Kidney capillary endothelial cell (primary cell): ENCODE measurements at regions not wholly inside any gene's neighbourhood (a gene's known extent, or its start where the extent isn't known, plus 50 kb on each side); places are given as distances from the start of the nearest gene placed in this dataset.

Experiments used
- DNase-seq: peaks from one replicate; pipeline ENCODE4 v3.0.0-alpha.2; 2018; ENCODE audit warnings: low spot score

DNA sequence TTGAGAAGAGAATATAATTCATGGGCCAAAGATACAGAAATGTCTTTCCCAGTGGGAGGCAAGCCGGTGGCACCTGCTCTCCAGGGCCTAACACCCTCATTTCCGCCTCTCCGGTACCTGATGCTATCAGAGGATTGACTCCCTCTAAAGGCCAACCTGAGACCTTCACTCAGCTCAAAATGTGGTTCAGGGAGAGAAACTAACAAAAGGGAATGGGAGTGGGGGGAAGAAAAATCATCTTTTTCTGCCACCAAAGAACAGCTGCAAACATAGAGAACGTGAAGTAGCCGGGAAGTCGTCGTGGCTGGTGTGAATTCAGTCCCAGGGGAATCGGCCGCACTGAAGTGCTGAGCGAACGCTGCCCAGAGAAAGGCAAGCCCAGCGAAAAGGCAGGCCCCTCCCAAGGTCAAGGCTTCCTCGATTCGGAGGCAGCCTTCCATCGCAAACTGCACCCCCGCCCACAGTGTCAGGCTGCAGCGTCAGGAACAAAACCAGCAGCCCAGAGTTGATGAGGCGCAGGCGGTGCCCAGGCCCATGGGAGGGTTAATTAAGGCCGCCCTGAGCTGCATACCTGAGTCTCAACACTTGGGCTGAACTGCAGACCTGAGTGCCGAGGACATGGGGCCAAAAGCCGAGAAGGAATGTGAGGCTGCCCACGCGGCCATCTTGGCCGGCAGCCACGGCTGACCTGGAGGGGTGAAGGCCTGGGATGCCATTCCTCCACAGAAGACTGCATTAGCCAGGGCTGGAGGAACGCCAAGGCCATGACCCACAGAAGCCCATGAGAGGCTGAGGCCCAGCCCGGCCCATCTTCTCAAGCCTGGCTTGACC lies 160.2 kb downstream of the PSMG1 start:
- no peak for DNase-seq

DNA sequence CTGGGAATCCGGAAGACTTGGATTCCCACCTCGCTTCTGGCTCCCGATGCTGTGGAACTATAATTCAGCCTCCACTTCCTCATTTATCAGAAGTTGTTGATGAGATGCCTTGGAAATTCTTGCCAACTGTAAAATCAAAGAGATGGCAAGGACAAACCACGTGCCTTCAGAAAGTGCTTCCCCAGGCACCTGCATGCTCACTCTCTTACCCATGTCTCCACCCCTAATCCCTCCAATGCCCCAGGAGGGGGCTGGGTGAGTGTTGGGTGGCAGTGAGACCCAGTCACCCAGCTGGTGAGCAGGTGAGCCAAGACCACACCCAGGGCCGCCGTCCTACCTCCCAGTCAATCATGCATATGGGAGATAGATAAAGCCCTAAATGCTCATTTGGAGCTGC lies 160.8 kb downstream of the PSMG1 start:
- DNase-seq = no peak

DNA sequence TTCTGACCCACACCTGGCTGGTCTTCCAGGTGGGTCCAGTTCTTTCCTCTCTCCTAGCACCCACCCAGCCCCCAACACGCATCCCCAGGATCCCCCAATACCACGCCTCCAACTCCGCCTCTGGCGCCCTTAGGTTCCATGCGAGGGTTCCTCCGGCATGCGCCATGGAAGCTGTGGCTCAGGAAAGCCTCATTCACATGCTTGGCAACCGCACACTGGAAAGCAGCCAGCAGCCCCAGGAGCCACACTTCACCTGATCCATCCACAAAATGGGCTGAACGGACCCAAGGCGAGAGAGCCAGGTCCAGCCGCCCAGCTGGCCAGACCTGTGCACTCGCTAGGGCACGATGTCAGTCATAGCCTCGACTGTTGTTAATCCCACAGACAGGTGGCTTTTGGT lies 161.2 kb downstream of the PSMG1 start:
- no peak for DNase-seq

DNA sequence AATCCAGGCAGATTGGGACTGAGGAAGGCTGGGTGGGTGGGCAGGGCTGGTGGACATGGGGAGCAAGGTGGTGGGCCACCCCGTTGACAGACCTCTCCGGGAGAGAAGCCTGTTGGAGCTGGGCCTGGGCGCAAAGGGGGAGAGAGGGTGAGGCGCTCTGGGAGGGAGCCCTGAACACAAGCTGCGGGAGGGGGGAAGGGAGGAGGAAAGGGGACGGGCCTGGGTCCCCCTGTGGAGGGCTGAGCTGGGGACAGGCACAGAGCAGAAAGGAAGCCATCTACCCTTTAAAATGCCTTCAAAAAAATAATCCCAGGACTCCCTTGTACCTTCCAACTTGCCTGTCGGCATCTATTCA lies 161.8 kb downstream of the PSMG1 start:
- no peak for DNase-seq

DNA sequence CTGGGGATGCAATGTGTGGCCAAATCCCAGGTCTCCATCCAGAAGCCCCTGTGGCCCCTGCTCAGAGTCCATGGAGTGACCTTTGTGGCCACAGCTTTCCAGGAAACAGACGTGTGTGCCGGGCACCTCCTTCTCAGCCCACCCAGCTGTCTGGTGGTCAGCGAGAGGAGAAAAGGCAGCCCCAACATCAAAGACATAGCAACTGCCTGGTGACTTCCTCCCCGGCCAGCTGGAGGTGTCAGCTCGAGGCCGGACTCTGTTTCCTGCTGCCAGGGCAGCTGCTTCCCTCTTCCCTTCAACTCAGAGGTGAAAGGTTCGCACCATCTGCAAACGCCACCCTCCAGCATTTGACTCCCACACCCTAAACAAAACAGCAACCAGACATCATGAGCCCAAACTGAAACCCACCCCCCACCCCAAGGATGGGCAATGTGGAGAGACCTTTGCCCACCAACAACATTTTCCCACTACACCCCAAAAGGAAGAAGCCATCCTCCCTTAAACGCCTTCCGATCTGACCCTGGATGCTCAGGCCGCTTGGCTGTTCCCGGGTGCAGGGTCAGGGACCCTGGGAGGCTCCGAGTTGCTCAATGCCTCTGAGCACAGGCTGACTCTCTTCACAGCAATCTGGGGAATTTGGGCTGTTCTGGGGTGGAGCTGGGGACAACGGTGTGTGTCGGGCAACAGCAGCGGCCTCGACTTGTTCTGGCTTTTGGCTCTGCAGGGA lies 162.3 kb downstream of the PSMG1 start:
- DNase-seq = peak; percentile 72

DNA sequence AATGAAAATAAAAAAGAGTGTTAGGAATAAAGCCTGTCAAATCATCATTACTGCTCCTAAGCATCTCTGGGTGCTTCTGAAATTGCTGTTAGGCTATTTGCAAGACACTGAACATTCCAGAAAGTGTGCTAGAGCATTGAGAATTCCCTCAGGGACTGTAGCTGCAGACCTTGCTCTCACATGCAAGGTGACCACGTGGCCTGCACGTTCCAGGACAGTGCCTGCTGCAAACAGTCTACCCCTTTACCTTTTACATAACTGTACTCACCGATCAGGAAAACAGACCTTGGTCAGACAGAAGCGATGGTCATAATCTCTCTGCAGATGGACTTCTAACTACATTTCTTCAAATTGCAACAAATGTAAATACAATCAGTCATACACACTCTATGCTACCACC lies 164.5 kb downstream of the PSMG1 start:
- no peak for DNase-seq

DNA sequence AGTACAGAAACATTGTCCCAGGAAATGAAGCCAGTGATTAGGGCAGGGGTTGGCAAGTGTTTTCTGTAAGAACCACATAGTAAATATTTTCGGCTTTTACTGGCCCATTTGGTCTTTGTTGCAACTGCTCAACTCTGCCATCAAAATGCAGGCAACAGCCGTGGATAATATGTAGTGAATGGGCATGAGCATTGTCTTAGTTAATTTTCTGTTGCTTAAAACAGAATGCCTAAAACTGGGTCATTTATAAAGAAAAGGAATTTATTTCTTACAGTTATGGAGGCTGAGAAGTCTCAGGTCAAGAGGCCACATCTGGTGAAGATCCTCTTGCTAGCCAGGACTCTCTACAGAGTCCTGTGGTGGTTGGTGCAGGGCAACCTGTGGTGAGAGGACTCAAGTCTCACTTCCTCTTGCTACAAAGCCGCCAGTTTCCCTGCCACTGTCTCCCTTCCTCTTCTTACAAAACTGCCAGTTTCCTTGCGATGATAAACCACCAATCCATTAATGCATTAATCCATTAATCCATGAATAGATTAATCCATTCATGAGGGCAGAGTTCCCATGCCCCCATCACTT lies 166.4 kb downstream of the PSMG1 start:
- no peak for DNase-seq

DNA sequence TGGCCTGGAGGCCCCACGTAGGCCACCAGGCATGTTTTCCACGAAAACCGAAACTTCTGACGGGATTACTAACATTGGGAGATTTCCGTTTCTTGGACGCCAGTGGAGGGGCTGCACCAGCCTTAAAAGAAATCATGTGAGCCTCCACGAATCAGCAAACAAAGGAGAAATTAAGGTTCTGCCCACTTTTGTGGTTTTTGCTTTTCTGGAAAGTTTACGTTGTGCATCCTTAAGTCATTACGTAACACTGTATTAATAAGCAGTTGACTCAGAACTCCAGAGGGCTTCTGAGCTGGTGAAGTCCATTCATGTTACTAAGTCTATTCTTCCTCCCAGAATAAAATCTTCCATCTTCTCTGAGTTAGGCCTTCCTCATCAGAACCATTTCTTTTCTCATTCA lies 168.5 kb downstream of the PSMG1 start:
- no peak for DNase-seq

DNA sequence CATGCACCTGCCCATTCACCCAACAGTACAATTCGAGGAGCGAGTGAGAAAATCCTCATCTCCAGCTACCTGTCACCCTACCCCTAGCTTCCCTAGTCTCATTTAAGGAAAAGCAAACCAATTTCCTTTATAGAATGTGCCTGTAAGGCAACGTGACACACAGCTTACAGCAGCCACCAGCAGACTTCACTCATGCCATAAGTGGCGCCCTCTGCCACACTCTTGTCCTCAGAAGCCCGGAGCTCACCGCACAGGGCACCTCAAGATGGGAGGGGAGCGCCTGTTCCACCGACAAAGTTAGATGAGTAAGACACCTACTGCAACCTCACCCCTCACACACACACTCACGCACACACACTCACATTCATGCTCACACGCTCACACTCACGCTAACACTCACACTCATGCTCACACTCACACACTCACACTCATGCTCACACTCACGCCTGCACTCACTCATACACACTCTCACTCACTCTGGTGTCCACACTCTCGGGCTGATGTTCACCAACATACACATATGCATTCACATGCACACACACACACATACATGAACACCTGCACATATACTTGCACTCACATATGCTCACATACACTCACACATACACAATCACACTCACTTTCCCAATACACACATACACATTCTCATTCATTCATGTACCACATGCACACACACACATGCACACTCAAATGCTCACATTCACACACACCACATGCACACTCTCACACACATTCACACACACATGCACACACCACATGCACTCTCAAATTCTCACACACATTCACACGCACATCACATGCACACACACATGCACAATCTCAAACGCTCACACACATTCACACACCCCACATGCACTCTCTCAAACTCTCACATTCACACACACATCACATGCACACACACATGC lies 170.7 kb downstream of the PSMG1 start:
- no peak for DNase-seq

DNA sequence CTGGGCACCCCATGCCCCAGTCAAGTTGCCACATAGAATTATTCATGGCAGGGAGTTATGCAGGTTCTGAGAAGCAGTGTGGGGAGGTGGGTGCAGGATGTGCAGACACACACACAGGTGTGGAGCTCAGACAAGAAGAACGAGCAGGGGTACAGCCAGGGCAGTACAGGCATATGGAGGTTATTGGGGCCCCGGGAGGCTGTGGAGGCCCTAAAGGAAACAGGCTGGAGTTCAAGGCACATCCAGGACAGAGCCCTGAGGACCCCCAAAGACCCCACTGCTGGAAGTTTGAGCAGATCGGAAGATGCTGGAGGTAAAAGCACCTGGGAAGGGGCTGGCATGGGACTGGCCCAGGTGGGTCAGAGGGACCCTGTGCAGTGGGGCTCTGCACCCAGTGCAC lies 171.3 kb downstream of the PSMG1 start:
- no peak for DNase-seq

DNA sequence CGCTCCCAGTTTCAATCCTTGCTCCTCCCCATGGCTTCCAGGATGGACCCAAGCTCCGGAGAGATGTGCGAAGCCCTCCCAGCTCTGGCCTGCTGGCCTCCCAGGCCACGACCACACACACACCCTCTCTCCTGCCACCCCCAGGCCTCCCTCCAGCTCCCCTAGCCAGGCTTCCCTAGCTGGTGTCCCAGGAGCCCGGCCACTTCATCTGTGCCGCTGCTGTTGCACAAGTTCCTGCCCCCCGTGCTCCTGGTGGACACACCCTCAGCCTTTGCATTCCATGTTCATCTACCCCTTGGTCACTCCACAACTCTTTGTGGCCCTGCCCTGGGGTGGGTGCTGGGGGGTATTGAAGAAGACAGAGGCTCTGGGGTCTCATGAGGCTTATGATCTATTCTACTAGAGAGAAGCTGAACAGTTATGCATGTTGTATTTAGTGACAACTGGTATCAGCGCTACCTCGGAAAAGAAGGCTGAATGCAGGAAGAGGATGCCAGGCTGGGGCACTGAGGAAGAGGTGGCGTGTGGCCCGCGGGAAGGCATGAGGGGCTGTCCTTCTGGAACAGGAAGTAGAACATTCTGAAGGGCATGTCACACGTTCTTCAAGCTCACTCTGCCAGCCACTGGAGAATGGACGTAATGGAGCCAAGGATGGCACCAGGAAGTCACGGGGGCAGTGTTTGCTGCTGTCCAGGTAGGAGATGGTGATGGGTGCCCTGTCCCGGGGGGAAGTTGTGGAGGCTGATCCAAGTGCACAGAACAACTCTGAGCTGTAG lies 172.4 kb downstream of the PSMG1 start:
- DNase-seq = no peak

DNA sequence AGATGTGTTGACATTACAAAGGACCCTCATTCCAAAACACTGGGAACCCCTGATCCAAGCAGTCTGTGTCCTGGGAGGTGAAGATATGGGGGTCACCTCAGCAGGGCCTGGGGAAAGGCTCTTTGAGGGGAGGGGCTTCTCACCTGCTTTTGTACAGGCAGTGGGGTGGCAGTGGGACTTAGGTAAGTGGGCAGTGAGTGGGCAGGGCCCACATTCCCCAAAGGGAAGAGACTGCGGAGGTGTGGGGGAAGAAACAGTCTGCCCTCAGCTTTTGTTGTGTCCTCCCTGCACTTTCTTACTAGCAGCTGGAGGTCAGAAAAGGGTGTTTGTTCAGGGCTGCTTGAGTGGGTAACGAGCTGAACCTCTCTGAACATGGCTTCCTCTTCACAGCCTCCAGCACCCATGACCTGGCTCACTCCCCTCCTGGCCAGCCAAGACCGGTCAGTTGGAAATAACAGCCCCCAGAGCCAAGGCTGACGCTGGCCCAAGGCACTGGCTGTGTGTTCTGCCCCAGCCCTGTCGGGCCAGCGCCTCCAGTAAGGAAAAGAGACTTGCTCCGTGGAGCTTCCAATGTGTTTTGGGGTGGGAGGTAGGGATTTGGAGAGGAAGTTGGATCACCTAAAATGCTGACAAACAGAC lies 173.5 kb downstream of the PSMG1 start:
- DNase-seq = no peak

DNA sequence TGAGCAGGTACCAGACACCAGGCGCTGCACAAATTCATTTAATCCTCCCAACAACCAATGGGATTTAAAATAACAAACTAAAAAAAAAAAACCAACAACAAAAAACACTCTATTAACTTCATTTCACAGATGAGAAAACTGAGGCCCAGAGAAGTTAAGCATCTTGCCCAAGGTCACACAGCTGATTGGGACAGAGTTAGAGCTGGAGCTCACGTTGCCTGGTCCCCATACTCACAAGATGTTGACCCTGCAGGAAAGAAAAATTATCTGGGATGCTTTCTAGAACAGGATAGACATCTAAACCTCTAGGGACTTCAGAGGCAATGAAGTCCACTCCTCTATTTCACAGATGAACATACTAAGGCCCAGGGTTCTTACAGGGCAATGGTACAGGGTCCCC lies 175.3 kb downstream of the PSMG1 start:
- no peak for DNase-seq

DNA sequence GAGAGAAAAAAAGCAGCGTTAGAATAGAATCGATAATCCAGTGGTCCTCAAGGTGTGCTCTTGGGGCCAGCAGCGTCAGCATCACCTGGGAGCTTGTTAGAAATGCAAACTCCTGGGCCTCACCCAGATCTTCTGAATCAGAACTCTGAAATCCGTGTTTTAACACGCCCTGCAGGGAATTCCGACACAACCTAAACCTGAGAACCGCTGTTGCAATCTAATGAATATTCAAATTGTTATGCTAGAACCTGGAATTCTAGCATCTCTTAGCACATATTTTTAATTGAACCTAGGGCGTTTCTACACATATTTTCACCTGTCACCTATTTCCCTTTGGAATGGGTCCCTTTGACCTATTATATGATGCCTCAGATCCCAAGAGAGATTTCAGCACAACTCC lies 175.7 kb downstream of the PSMG1 start:
- DNase-seq = no peak

DNA sequence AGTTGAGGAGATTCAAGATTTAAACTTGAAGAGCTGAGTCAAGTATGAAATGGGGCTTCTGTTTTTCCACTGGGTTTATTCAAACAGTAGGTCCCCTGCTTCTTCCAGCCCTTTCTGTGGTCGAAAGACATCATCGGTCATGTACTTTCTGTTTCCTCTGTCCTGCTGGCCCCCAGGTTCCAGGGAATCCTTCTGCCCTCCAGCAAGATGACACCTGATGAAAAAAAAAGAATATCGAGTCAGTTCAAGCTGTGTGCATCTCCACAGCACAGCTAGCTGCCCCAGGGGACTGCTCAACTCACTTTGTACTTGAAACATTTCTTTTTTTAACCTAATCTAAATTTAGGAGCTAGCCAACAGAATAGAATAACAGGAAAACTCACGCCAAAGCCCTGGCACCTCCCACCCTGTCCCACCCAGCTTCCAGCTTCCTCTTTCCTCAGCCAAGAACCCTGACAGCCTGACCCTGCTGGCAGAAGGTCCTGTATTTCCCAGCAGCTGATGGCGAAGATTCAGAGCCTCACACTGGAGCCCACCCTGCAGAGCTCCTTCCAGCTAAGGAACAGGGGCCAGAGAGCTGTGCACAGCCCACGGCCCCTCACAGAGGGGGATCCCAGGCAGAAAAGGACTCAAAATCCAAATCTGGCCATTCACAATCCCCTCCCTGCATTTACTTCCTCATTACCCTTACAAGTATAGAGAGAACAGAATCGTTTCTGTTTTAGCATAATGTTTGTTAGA lies 176.5 kb downstream of the PSMG1 start:
- DNase-seq = peak; percentile 61

DNA sequence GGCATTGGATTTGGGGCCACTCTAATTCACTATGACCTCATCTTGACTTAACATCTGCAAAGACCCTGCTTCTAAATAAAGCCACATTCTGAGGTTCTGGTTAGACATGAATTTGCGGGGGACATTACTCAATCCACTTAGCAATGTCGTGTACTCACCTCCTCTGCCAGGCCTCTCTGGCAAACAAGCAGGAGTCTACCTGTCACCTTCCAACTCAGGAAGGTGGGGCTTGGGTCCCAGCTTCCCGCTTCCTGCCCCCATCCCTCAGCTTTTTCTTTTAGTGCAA lies 177.8 kb downstream of the PSMG1 start:
- no peak for DNase-seq

DNA sequence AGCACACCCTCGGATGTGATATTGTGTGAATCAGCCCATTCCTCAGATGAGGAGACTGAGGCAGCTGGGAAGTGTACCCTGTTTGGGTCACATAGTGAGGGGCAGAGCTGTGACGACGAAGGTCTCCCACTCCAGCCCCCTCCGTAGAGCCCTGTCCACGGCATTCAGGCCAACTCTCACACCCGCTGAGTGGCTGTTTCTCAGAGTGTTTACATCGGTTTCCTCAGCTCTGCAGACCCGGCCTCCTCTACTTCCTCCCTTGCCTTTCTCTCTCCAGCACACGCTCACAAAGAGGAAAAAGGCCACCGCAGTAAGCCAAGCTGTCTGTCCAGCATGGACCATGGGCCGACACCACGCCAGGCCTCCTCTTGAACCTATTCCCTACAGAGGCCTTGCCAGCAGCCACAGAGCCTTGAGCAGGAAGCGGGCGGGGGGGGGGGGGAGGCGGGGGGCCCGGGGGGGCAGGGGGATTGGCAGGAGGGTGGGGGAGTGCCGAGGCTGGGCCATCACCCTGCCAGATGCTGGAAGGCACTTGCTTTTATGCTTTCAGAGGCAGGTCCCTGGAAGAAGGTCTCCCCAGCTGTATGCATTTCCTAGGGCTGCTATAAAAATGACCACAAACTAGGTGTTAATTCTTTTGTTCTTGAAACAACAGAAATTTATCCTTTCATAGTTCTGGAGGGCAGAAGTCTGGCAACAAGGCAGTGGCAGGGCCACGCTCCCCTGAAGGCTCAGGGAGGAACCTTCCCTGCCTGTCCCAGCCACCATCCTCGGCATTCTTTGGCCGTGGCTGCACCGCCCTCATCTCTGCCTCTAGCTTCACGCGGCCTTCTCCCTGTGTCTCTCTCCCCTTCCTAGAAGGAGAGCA lies 178.4 kb downstream of the PSMG1 start:
- no peak for DNase-seq

DNA sequence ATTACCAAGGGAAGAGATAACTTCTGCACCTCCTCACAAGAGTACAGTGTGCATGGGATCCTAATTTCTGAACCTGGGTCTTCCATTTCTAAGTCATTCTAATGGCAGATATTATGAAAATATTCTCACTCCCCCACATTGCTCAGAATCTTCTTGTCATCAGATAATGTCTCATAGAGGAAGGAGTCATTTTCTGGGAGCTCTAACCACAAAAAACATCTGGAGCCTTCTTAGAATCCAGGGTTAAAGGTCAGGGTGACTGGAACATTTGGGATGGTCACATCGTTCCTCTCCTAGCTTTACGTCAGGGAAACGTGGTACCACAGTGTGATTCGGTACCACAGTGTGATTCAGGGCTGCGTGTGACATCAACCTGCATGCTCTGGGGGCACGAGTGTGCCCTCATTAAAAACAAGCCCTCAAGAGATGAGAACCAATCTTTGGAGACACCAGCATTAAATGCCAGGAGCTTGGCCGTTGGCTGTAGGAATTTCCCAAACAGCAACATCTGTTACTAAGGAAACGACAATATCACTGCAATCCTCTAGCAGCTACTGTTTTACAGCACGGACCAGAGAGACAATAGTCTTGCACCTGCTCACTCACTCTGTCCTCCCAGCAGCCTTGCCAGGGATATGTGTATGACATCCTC lies 179.1 kb downstream of the PSMG1 start:
- DNase-seq = peak; percentile 46

DNA sequence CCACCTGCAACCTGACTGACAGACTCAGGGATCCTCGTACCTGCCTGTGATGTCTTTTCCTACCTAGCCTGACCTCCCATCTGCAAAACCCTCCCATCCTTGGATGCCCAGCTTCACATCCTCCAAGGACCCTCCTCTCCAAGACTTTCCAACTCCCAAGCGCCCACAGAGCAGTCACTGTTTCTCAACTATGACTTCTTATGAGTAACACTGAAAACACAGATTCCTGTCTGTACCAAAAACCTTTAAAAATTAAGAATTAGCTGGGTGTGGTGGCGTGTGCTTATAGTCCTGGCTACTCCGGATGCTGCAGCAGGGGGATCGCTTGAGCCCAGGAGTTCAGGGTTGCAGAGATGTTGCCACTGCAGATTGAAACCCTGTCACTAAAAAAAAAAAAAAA lies 181.9 kb downstream of the PSMG1 start:
- DNase-seq = no peak
